Left renal pelvis (tissue), 4 donors: ENCODE measurements at regions not wholly inside any gene's neighbourhood (a gene's known extent, or its start where the extent isn't known, plus 50 kb on each side); places are given as distances from the start of the nearest gene placed in this dataset.

Experiments
- DNase-seq, 4 donors: peaks; one replicate each; pipeline ENCODE4 v3.0.0-alpha.2; 2013; ENCODE audit warnings: low read depth in 4 of 4, low spot score in 3 of 4

GRCh38 chr13:30108216-30108912 lies 199.0 kb downstream of the KATNAL1 start:
- no peak for DNase-seq

GRCh38 chr13:30107521-30108136 lies 199.7 kb downstream of the KATNAL1 start:
- DNase-seq = no peak

- DNase-seq = no peak
Observed at GRCh38 chr13:30107121-30107520, 200.2 kb downstream of the KATNAL1 start.

- no peak for DNase-seq
Observed at GRCh38 chr13:30105381-30105780, 202.0 kb downstream of the KATNAL1 start.

GRCh38 chr13:30103161-30103840 lies 204.1 kb downstream of the KATNAL1 start:
- DNase-seq = no peak

- DNase-seq = no peak
Observed at GRCh38 chr13:30100226-30100625, 207.1 kb downstream of the KATNAL1 start.

GRCh38 chr13:30097701-30098100 lies 209.7 kb downstream of the KATNAL1 start:
- DNase-seq = no peak

GRCh38 chr13:30097089-30097488 lies 210.3 kb downstream of the KATNAL1 start:
- DNase-seq = no peak

- no peak for DNase-seq
Observed at GRCh38 chr13:30094015-30094414, 213.3 kb downstream of the KATNAL1 start.

- DNase-seq = no peak
Observed at GRCh38 chr13:30093236-30093635, 214.1 kb downstream of the KATNAL1 start.

GRCh38 chr13:30091691-30092090 lies 215.7 kb downstream of the KATNAL1 start:
- DNase-seq = no peak

- DNase-seq = no peak
Observed at GRCh38 chr13:30091035-30091434, 216.3 kb downstream of the KATNAL1 start.

- DNase-seq = no peak
Observed at GRCh38 chr13:30088312-30088855, 219.0 kb downstream of the KATNAL1 start.

GRCh38 chr13:30085087-30085486 lies 222.3 kb downstream of the KATNAL1 start:
- DNase-seq = no peak

- no peak for DNase-seq
Observed at GRCh38 chr13:30082391-30082790, 225.0 kb downstream of the KATNAL1 start.

GRCh38 chr13:30081331-30081730 lies 226.0 kb downstream of the KATNAL1 start:
- DNase-seq = no peak

- no peak for DNase-seq
Observed at GRCh38 chr13:30079501-30079900, 227.8 kb downstream of the KATNAL1 start.

GRCh38 chr13:30078059-30078458 lies 227.6 kb upstream of the UBL3 start:
- no peak for DNase-seq

GRCh38 chr13:30077240-30077735 lies 226.9 kb upstream of the UBL3 start:
- DNase-seq = no peak

- no peak for DNase-seq
Observed at GRCh38 chr13:30074955-30075614, 224.7 kb upstream of the UBL3 start.

- DNase-seq = no peak
Observed at GRCh38 chr13:30074431-30074830, 224.0 kb upstream of the UBL3 start.
